Parathyroid adenoma (tissue), 2 donors: ENCODE measurements at regions not wholly inside any gene's neighbourhood (a gene's known extent, or its start where the extent isn't known, plus 50 kb on each side); places are given as distances from the start of the nearest gene placed in this dataset.
A peak's percentile ranks its signal among the peaks of the same experiment; 100 is the strongest.

ENCODE experiments used
- H2AFZ ChIP-seq: fragments of 300-600 bp; sonication (generic); one replicate; pipeline ENCODE4 v1.7.0; 2017; ENCODE audit warnings: antibody characterized with exemption, mild to moderate bottlenecking
- H3K27ac ChIP-seq: fragments of 300-600 bp; sonication (generic); one replicate; pipeline ENCODE4 v1.7.0; 2017
- H3K27me3 ChIP-seq: fragments of 300-600 bp; sonication (generic); one replicate; pipeline ENCODE4 v1.7.0; 2017; ENCODE audit warnings: low read length; ENCODE audit not compliant: control insufficient read depth, insufficient read depth
- H3K36me3 ChIP-seq: fragments of 300-600 bp; sonication (generic); one replicate; pipeline ENCODE4 v1.7.0; 2017; ENCODE audit warnings: low read length; ENCODE audit not compliant: control insufficient read depth, insufficient read depth
- H3K4me1 ChIP-seq: fragments of 300-600 bp; sonication (generic); one replicate; pipeline ENCODE4 v1.7.0; 2017; ENCODE audit warnings: control low read depth
- H3K4me2 ChIP-seq: fragments of 300-600 bp; sonication (generic); one replicate; pipeline ENCODE4 v1.7.0; 2017; ENCODE audit warnings: low read length
- H3K4me3 ChIP-seq: fragments of 300-600 bp; sonication (generic); one replicate; pipeline ENCODE4 v1.7.0; 2017; ENCODE audit warnings: low read depth, low read length
- H3K79me2 ChIP-seq: fragments of 300-600 bp; sonication (generic); one replicate; pipeline ENCODE4 v1.7.0; 2017; ENCODE audit warnings: control low read depth
- H3K9ac ChIP-seq: fragments of 300-600 bp; sonication (generic); one replicate; pipeline ENCODE4 v1.7.0; 2017; ENCODE audit warnings: mild to moderate bottlenecking
- H3K9me3 ChIP-seq: fragments of 300-600 bp; sonication (generic); one replicate; pipeline ENCODE4 v1.7.0; 2017; ENCODE audit warnings: low read length; ENCODE audit not compliant: control insufficient read depth
- TF ChIP-seq, protein P1 (sequence below): fragments of 300-600 bp; sonication (generic); IDR thresholded peaks from one replicate; pipeline ENCODE4 v1.7.0; 2017; ENCODE audit warnings: antibody characterized with exemption, mild to moderate bottlenecking
- donor health status: primary hyperparathyroidism.

DNA sequence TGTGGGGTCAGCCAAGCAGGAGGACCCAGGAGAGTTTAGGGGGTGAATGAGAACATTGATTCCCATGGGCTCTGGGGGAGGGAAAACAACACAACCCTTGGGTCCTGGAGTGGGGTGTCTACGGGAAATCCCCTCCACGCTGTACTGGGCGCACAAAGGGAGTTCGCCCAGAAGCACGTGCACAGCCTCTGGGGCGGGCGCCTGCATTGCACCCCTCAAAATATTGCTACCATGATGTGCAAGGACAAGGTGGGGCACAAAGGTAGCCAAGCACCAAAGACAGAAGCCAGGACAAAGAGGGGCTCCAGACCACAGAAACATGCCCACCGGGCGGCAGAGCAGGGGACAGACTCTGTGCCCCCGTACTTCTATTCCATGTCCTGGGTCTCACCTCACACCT lies 74.9 kb upstream of the EIF5 start:
- Histone ChIP-seq H2AFZ (no peak overlapping the region), H3K27ac (no peak overlapping the region), H3K9me3 (no peaks in the 10 kb centered on the region), H3K36me3 (no peaks in the 10 kb centered on the region), H3K4me3 (no peak overlapping the region), H3K27me3 (no peaks in the 10 kb centered on the region), H3K4me1 (no peaks in the 10 kb centered on the region), H3K4me2 (no peak overlapping the region), H3K79me2 (no peaks in the 10 kb centered on the region), H3K9ac (no peak overlapping the region)
- TF ChIP-seq, protein P1, sequence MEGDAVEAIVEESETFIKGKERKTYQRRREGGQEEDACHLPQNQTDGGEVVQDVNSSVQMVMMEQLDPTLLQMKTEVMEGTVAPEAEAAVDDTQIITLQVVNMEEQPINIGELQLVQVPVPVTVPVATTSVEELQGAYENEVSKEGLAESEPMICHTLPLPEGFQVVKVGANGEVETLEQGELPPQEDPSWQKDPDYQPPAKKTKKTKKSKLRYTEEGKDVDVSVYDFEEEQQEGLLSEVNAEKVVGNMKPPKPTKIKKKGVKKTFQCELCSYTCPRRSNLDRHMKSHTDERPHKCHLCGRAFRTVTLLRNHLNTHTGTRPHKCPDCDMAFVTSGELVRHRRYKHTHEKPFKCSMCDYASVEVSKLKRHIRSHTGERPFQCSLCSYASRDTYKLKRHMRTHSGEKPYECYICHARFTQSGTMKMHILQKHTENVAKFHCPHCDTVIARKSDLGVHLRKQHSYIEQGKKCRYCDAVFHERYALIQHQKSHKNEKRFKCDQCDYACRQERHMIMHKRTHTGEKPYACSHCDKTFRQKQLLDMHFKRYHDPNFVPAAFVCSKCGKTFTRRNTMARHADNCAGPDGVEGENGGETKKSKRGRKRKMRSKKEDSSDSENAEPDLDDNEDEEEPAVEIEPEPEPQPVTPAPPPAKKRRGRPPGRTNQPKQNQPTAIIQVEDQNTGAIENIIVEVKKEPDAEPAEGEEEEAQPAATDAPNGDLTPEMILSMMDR = no peak

DNA sequence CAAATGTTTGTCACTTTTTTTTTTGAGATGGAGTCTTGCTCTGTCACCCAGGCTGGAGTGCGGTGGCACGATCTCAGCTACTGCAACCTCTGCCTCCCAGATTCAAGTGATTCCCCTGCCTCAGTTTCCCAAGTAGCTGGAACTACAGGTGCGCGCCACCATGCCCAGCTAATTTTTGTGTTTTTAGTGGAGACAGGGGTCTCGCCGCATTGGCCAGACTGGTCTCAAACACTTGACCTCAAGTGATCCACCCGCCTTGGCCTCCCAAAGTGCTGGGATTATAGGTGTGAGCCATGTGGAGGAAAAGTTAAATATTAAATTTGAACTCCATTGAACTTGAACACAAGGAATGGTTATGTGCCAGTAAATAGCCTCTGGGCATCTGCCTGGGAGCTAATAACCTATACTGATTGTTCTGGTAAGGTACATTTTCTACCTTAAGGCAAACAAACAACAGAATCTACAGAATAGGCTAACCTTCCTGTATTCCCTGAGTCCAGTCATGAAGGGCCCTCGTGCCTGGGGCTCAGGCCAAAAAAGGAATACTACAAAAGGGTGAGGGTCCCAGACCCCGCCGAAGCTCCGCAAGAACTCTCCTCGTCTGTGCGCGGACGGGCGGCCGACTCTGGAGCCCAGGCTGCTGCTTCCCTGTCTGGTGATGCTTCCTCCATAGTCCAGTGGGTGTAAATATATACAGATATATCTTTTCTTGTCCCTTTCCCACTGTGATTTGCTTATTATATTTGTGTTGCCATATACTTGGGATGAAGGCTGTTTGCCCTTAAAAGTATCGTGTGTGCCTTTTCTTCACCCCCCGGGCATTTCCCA lies 74.0 kb upstream of the EIF5 start:
- Histone ChIP-seq H3K4me3 (peak overlapping the region; percentile 14), H3K27me3 (no peaks in the 10 kb centered on the region), H3K27ac (peak overlapping the region; percentile 43), H3K79me2 (no peaks in the 10 kb centered on the region), H3K9ac (no peak overlapping the region), H3K4me2 (peak overlapping the region; percentile 25), H3K9me3 (no peaks in the 10 kb centered on the region), H3K36me3 (no peaks in the 10 kb centered on the region), H2AFZ (peak overlapping the region; percentile 76), H3K4me1 (no peaks in the 10 kb centered on the region)
- TF ChIP-seq, protein P1 = no peak

DNA sequence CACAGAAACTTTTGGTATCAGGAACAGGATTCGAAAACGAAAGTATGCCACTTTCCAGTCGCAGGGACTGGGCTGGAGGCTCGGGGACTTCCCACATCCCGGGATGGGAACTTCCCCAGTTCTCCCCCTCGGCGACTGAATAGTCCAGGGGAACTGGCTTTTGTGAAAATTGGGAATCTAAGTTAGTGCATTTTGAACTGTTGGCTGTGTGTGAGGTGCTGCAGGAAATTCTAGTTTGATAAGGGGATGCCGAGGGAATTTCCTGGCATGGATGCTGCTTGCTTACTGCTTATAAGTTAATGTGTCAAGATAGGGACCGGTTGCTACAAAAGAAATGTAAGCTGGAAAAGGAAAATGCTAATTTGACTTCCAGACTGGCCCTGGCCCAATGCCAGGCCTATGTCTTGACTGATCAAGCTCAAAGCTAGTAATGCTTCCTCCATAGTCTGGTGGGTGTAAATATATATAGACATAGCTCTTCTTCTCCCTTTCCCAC lies 73.4 kb upstream of the EIF5 start:
- Histone ChIP-seq H3K36me3 (no peaks in the 10 kb centered on the region), H3K9ac (no peak overlapping the region), H3K79me2 (no peaks in the 10 kb centered on the region), H3K27me3 (no peaks in the 10 kb centered on the region), H3K4me2 (peak overlapping the region; percentile 25), H3K4me1 (no peaks in the 10 kb centered on the region), H3K27ac (peak overlapping the region; percentile 43), H3K9me3 (no peaks in the 10 kb centered on the region), H2AFZ (peak overlapping the region; percentile 76), H3K4me3 (peak overlapping the region; percentile 14)
- TF ChIP-seq, protein P1 = no peak

DNA sequence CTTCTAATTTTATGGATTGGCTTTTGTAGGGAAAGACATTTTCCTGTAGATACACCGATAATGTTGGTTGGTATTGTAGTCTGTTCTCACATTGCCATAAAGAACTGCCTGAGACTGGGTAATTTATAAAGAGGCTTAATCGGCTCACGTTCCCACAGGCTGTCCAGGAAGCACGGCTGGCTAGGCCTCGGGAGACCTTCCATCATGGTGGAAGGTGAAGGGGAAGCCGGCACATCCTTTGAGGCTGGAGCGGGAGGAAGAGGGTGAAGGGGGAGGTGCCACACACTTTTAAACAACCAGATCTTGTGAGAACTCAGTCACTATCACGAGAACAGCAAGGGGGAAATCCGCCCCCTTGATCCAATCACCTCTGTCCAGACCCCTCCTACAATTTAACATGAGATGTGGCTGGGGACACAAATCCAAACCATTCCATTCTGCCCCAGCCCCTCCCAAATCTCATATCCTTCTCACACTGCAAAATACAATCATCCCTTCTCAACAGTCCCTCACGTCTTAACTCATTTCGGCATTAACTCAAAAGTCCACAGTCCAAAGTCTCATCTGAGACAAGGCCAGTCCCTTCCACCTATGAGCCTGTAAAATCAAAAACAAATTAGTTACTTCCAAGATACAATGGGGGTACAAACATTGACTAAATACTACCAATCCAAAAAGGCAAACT lies 66.7 kb upstream of the EIF5 start:
- H3K27me3 ChIP-seq = no peaks in the 10 kb centered on the region
- no peak overlapping the region for H3K4me3 ChIP-seq
- TF ChIP-seq, protein P1 = no peak
- H3K36me3 ChIP-seq = no peaks in the 10 kb centered on the region
- no peaks in the 10 kb centered on the region for H3K4me1 ChIP-seq
- no peaks in the 10 kb centered on the region for H3K9me3 ChIP-seq
- no peak overlapping the region for H3K9ac ChIP-seq
- H2AFZ ChIP-seq = no peak overlapping the region
- H3K4me2 ChIP-seq = no peak overlapping the region
- H3K79me2 ChIP-seq = no peaks in the 10 kb centered on the region
- H3K27ac ChIP-seq = no peak overlapping the region
